Hepatic stellate cell (primary cell): ENCODE measurements at regions not wholly inside any gene's neighbourhood (a gene's known extent, or its start where the extent isn't known, plus 50 kb on each side); places are given as distances from the start of the nearest gene placed in this dataset.

Source experiments
- DNase-seq: peaks from one replicate; pipeline ENCODE4 v3.0.0; 2011; ENCODE audit warnings: low spot score

GRCh38 chr11:113554526-113554925, 79.3 kb upstream of the DRD2 start:
- no peak for DNase-seq

GRCh38 chr11:113553915-113554314, 78.7 kb upstream of the DRD2 start:
- DNase-seq, result no peak

GRCh38 chr11:113553235-113553634, 78.0 kb upstream of the DRD2 start:
- DNase-seq, result peak; percentile 62

- no peak for DNase-seq
Observed at GRCh38 chr11:113552271-113552670, 77.1 kb upstream of the DRD2 start.

- DNase-seq, result no peak
Observed at GRCh38 chr11:113551645-113552044, 76.4 kb upstream of the DRD2 start.

GRCh38 chr11:113549611-113550578, 74.7 kb upstream of the DRD2 start:
- DNase-seq, result no peak

- no peak for DNase-seq
Observed at GRCh38 chr11:113549061-113549460, 73.9 kb upstream of the DRD2 start.

- no peak for DNase-seq
Observed at GRCh38 chr11:113547739-113548138, 72.5 kb upstream of the DRD2 start.

- DNase-seq, result no peak
Observed at GRCh38 chr11:113546757-113547507, 71.7 kb upstream of the DRD2 start.

- DNase-seq, result no peak
Observed at GRCh38 chr11:113542420-113542819, 67.2 kb upstream of the DRD2 start.

GRCh38 chr11:113540416-113541330, 65.5 kb upstream of the DRD2 start:
- no peak for DNase-seq

GRCh38 chr11:113538451-113539412, 63.5 kb upstream of the DRD2 start:
- DNase-seq, result no peak

- DNase-seq, result no peak
Observed at GRCh38 chr11:113534625-113535024, 59.4 kb upstream of the DRD2 start.

- no peak for DNase-seq
Observed at GRCh38 chr11:113533425-113533698, 58.2 kb upstream of the DRD2 start.

- peak; percentile 61 for DNase-seq
Observed at GRCh38 chr11:113532697-113533424, 57.7 kb upstream of the DRD2 start.

- no peak for DNase-seq
Observed at GRCh38 chr11:113531575-113532451, 56.6 kb upstream of the DRD2 start.

GRCh38 chr11:113531083-113531482, 55.9 kb upstream of the DRD2 start:
- DNase-seq, result no peak

- no peak for DNase-seq
Observed at GRCh38 chr11:113529606-113530005, 54.4 kb upstream of the DRD2 start.

- DNase-seq, result no peak
Observed at GRCh38 chr11:113528982-113529381, 53.8 kb upstream of the DRD2 start.
